ENCODE measurements at regions not wholly inside any gene's neighbourhood (a gene's known extent, or its start where the extent isn't known, plus 50 kb on each side); places are given as distances from the start of the nearest gene placed in this dataset.

DNA sequence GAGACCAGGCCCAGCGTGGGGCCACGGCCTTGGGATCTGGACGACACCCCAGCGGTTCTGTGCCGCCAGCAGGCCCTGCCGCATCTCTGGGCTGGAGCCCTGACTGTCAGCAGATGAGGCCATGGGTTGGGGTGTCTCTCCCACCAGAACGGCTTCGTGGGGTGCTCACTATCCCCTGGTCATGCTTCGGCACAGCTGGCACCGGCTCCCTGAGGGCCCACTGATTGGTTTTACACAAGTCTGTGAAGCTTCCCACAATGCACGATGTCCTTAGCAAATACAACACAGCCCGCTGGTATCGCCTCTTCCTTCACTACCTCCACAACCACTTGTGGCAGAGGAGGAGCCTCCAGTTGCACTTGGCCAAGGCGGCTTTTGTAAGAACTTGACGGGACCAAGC, 94.3 kb downstream of the THBS2 start:
- intact Hi-C loops (cut with DNase I) = no loop called here
- H3K27ac ChIP-seq (ENCODE audit: low read depth in 2 of 2, low read length in 2 of 2) = no peak overlapping the region
- no peak overlapping the region for H3K4me3 ChIP-seq (ENCODE audit: low read length in 3 of 3)
- H3K9me3 ChIP-seq (ENCODE audit: control insufficient read depth in 2 of 3, insufficient read depth in 1 of 3, low read length in 3 of 3) = no peaks in the 10 kb centered on the region
- TF ChIP-seq, protein P1, sequence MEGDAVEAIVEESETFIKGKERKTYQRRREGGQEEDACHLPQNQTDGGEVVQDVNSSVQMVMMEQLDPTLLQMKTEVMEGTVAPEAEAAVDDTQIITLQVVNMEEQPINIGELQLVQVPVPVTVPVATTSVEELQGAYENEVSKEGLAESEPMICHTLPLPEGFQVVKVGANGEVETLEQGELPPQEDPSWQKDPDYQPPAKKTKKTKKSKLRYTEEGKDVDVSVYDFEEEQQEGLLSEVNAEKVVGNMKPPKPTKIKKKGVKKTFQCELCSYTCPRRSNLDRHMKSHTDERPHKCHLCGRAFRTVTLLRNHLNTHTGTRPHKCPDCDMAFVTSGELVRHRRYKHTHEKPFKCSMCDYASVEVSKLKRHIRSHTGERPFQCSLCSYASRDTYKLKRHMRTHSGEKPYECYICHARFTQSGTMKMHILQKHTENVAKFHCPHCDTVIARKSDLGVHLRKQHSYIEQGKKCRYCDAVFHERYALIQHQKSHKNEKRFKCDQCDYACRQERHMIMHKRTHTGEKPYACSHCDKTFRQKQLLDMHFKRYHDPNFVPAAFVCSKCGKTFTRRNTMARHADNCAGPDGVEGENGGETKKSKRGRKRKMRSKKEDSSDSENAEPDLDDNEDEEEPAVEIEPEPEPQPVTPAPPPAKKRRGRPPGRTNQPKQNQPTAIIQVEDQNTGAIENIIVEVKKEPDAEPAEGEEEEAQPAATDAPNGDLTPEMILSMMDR (IDR thresholded peaks at IDR 0.05; ENCODE audit: borderline replicate concordance, extremely low read depth, insufficient read depth) = no peak
- FAIRE-seq (no peak), DNase-seq (peak in 2 of 5 donors; percentile 5 to 46)
- H3K27me3 ChIP-seq (ENCODE audit: control insufficient read depth, insufficient read depth, low read length) = no peaks in the 10 kb centered on the region
- H3K4me1 ChIP-seq (ENCODE audit: control insufficient read depth in 2 of 3, insufficient read depth in 2 of 3, low read depth in 1 of 3, low read length in 3 of 3) = no peaks in the 10 kb centered on the region
- H3K9ac ChIP-seq (ENCODE audit: low read length in 3 of 3) = no peak overlapping the region
- H3K36me3 ChIP-seq (ENCODE audit: control insufficient read depth in 2 of 3, insufficient read depth in 3 of 3, low read length in 3 of 3) = no peaks in the 10 kb centered on the region

DNA sequence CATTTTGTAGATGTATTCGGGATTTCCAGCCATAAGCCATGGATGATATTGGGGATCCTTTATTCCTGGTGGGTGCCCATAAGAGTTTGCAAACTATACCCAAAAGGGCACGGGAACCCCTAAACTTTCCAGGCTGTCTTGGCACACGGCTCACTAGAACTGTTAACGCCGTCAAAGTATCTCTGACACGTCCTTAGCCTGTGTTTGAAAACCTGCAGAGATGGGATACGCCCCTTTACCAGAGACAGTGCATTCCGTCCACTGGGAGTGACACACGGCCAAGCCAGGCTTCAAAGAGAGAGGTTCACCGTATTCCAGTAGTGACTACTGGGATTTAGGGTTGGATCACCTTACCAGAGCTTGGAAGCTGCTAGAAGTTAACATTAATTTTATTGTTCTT, 95.0 kb downstream of the THBS2 start:
- Histone ChIP-seq H3K9ac (ENCODE audit: low read length in 3 of 3) (no peak overlapping the region), H3K27me3 (ENCODE audit: control insufficient read depth, insufficient read depth, low read length) (no peaks in the 10 kb centered on the region), H3K9me3 (ENCODE audit: control insufficient read depth in 2 of 3, insufficient read depth in 1 of 3, low read length in 3 of 3) (no peaks in the 10 kb centered on the region), H3K4me3 (ENCODE audit: low read length in 3 of 3) (no peak overlapping the region), H3K36me3 (ENCODE audit: control insufficient read depth in 2 of 3, insufficient read depth in 3 of 3, low read length in 3 of 3) (no peaks in the 10 kb centered on the region), H3K27ac (ENCODE audit: low read depth in 2 of 2, low read length in 2 of 2) (no peak overlapping the region), H3K4me1 (ENCODE audit: control insufficient read depth in 2 of 3, insufficient read depth in 2 of 3, low read depth in 1 of 3, low read length in 3 of 3) (no peaks in the 10 kb centered on the region)
- TF ChIP-seq, protein P1 (IDR thresholded peaks at IDR 0.05; ENCODE audit: borderline replicate concordance, extremely low read depth, insufficient read depth) = no peak
- intact Hi-C loops (cut with DNase I) = no loop called here
- FAIRE-seq (no peak), DNase-seq (peak in 1 of 5 donors; percentile 7)

DNA sequence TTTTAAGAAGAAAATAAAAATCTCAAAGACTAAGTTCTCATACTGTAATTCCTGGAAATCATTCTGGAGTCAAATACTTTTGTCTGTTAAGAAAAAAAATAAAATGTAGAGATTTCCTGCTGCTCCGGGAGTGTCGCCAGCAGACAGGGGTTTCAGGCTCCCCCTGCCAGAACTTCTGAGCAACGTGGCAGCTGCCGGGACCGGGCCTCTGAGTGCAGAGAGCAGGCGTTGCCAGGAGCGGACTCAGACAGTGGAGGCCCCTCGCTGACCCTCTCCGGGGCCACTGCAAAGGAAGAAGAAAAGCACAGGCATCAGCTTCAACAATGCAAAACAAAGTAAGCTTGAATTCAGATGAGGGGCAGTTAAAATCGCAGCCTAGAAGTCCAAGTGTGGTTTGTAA, 95.5 kb downstream of the THBS2 start:
- TF ChIP-seq, protein P1 (IDR thresholded peaks at IDR 0.05; ENCODE audit: borderline replicate concordance, extremely low read depth, insufficient read depth) = no peak
- Histone ChIP-seq H3K27me3 (ENCODE audit: control insufficient read depth, insufficient read depth, low read length) (no peaks in the 10 kb centered on the region), H3K4me1 (ENCODE audit: control insufficient read depth in 2 of 3, insufficient read depth in 2 of 3, low read depth in 1 of 3, low read length in 3 of 3) (no peaks in the 10 kb centered on the region), H3K27ac (ENCODE audit: low read depth in 2 of 2, low read length in 2 of 2) (no peak overlapping the region), H3K9me3 (ENCODE audit: control insufficient read depth in 2 of 3, insufficient read depth in 1 of 3, low read length in 3 of 3) (no peaks in the 10 kb centered on the region), H3K36me3 (ENCODE audit: control insufficient read depth in 2 of 3, insufficient read depth in 3 of 3, low read length in 3 of 3) (no peaks in the 10 kb centered on the region), H3K4me3 (ENCODE audit: low read length in 3 of 3) (no peak overlapping the region), H3K9ac (ENCODE audit: low read length in 3 of 3) (no peak overlapping the region)
- FAIRE-seq (no peak), DNase-seq (peak; percentile 61 to 94 (median 77))
- intact Hi-C loops (cut with DNase I) = no loop called here
